ENCODE measurements at regions not wholly inside any gene's neighbourhood (a gene's known extent, or its start where the extent isn't known, plus 50 kb on each side); places are given as distances from the start of the nearest gene placed in this dataset.
A peak's percentile ranks its signal among the peaks of the same experiment; 100 is the strongest.
"Not testable (repeated sequence)": the region's sequence is repeated elsewhere in the genome, so short reads cannot be mapped to it uniquely, and the experiment has no call there.

GRCh38 chr5:108562205-108562454, 180.2 kb upstream of the FBXL17 start:
- no peaks in the 10 kb centered on the region for H3K36me3 ChIP-seq (replicated peaks)
- H3K4me3 ChIP-seq (ENCODE audit: low read depth, low read length) = no peak overlapping the region
- DNase-seq = no peak
- in situ Hi-C loops (cut with HindIII; ENCODE audit: low pct_ligation_motif_present, low sequenced_read_pairs) = no loop called here
- TF ChIP-seq CTCF (IDR thresholded peaks at IDR 0.05; ENCODE audit: low read depth, low read length, missing control alignments) = no peak
- H3K27ac ChIP-seq = no peak overlapping the region
- H3K27me3 ChIP-seq (replicated peaks) = no peaks in the 10 kb centered on the region

- H3K36me3 ChIP-seq (replicated peaks) = no peaks in the 10 kb centered on the region
- H3K27ac ChIP-seq = no peak overlapping the region
Observed at GRCh38 chr5:108561416-108562204, 179.7 kb upstream of the FBXL17 start.

GRCh38 chr5:108560581-108560980, 178.7 kb upstream of the FBXL17 start:
- in situ Hi-C loops (cut with HindIII; ENCODE audit: low pct_ligation_motif_present, low sequenced_read_pairs) = no loop called here
- H3K4me3 ChIP-seq (ENCODE audit: low read depth, low read length) = no peak overlapping the region
- H3K36me3 ChIP-seq (replicated peaks) = no peaks in the 10 kb centered on the region
- no peak overlapping the region for H3K27ac ChIP-seq
- DNase-seq = peak; percentile 38
- no peaks in the 10 kb centered on the region for H3K27me3 ChIP-seq (replicated peaks)
- no peak for TF ChIP-seq CTCF (IDR thresholded peaks at IDR 0.05; ENCODE audit: low read depth, low read length, missing control alignments)

More at GRCh38 chr5:108561416-108562204, 179.7 kb upstream of the FBXL17 start:
- Histone ChIP-seq H3K4me3 (ENCODE audit: low read depth, low read length) (no peak overlapping the region), H3K27me3 (replicated peaks) (no peaks in the 10 kb centered on the region)
- in situ Hi-C loops (cut with HindIII; ENCODE audit: low pct_ligation_motif_present, low sequenced_read_pairs) = no loop called here
- no peak for TF ChIP-seq CTCF (IDR thresholded peaks at IDR 0.05; ENCODE audit: low read depth, low read length, missing control alignments)
- no peak for DNase-seq

GRCh38 chr5:108560166-108560565, 178.3 kb upstream of the FBXL17 start:
- Histone ChIP-seq H3K27ac (no peak overlapping the region), H3K4me3 (ENCODE audit: low read depth, low read length) (no peak overlapping the region), H3K27me3 (replicated peaks) (no peaks in the 10 kb centered on the region), H3K36me3 (replicated peaks) (no peaks in the 10 kb centered on the region)
- DNase-seq = no peak
- in situ Hi-C loops (cut with HindIII; ENCODE audit: low pct_ligation_motif_present, low sequenced_read_pairs) = no loop called here
- TF ChIP-seq CTCF (IDR thresholded peaks at IDR 0.05; ENCODE audit: low read depth, low read length, missing control alignments) = no peak

- DNase-seq; in situ Hi-C loops (cut with HindIII; ENCODE audit: low pct_ligation_motif_present, low sequenced_read_pairs); H3K4me3 ChIP-seq (ENCODE audit: low read depth, low read length): not testable (repeated sequence)
Observed at GRCh38 chr5:108558840-108559239, 176.9 kb upstream of the FBXL17 start.

GRCh38 chr5:108558142-108558541, 176.2 kb upstream of the FBXL17 start:
- in situ Hi-C loops (cut with HindIII; ENCODE audit: low pct_ligation_motif_present, low sequenced_read_pairs); DNase-seq; H3K36me3 ChIP-seq (replicated peaks); H3K4me3 ChIP-seq (ENCODE audit: low read depth, low read length); H3K27me3 ChIP-seq (replicated peaks); H3K27ac ChIP-seq: not testable (repeated sequence)

More at GRCh38 chr5:108558840-108559239, 176.9 kb upstream of the FBXL17 start:
- not testable (repeated sequence) for H3K27me3 ChIP-seq (replicated peaks); H3K36me3 ChIP-seq (replicated peaks); H3K27ac ChIP-seq

GRCh38 chr5:108557686-108558085, 175.8 kb upstream of the FBXL17 start:
- no peak overlapping the region for H3K4me3 ChIP-seq (ENCODE audit: low read depth, low read length)
- in situ Hi-C loops (cut with HindIII; ENCODE audit: low pct_ligation_motif_present, low sequenced_read_pairs) = no loop called here
- no peaks in the 10 kb centered on the region for H3K27me3 ChIP-seq (replicated peaks)
- H3K36me3 ChIP-seq (replicated peaks) = no peaks in the 10 kb centered on the region
- TF ChIP-seq CTCF (IDR thresholded peaks at IDR 0.05; ENCODE audit: low read depth, low read length, missing control alignments) = no peak
- no peak overlapping the region for H3K27ac ChIP-seq
- DNase-seq = no peak

All from brain microvascular endothelial cell (primary cell).